ENCODE measurements at regions not wholly inside any gene's neighbourhood (a gene's known extent, or its start where the extent isn't known, plus 50 kb on each side); places are given as distances from the start of the nearest gene placed in this dataset.

DNA sequence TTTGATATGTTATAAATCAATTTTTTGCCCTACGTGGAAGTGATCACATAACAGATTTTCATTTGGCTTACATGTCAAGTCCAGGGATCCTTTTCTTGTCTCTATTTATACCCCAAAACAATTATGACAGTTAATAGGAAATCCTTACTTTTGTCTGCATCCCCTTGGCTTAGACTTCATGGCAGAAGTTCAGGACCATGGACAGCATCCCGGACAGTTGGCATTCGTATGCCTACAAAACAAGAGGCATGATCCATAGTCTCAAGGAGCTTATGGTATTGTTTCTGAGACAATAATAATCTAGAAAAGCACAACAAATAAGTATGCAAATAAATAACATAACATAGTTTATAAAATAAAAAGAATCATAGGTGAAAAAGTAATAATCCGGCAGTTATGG, 214.3 kb upstream of the GRIA1 start:
- ATAC-seq (no peak), DNase-seq (ENCODE audit: low spot score) (peak; percentile 2), FAIRE-seq (no peak)
- intact Hi-C loops (cut with micrococcal nuclease; ENCODE audit: unreplicated experiment), result no loop called here
- Histone ChIP-seq H3K4me2 (ENCODE audit: low read depth, low read length) (no peak overlapping the region), H3K79me2 (ENCODE audit: insufficient read depth, low read length) (no peaks in the 10 kb centered on the region), H3K4me3 (replicated peaks in 1 of 3; ENCODE audit: insufficient read depth in 1 of 3, low read depth in 2 of 3, low read length in 3 of 3) (no peak overlapping the region), H3K27me3 (ENCODE audit: control insufficient read depth in 1 of 2, insufficient read depth in 2 of 2, low read length in 2 of 2) (no peaks in the 10 kb centered on the region), H3K4me1 (ENCODE audit: insufficient read depth, low read length) (no peaks in the 10 kb centered on the region), H4K20me1 (ENCODE audit: insufficient read depth, low read length) (no peaks in the 10 kb centered on the region), H3K36me3 (replicated peaks in 1 of 2; ENCODE audit: control insufficient read depth in 1 of 2, insufficient read depth in 2 of 2, low read length in 2 of 2) (no peaks in the 10 kb centered on the region), H3K27ac (ENCODE audit: extremely low read length, insufficient read depth, low read length) (no peak overlapping the region), H2AFZ (ENCODE audit: low read length) (no peak overlapping the region), H3K9ac (ENCODE audit: insufficient read depth, low read depth, low read length) (no peak overlapping the region), H3K9me3 (ENCODE audit: low read length) (peaks cover 85% of the 10 kb centered on the region)
- no TSS peak for BruUV-seq (replicated peaks)
- TF ChIP-seq NFIB (CRISPR knock-in tag; IDR thresholded peaks at IDR 0.05; ENCODE audit: borderline replicate concordance) (no peak), HOXA7 (CRISPR knock-in tag; IDR thresholded peaks at IDR 0.05) (no peak), MIER2 (CRISPR knock-in tag; IDR thresholded peaks at IDR 0.05) (peak; percentile 90), ZNF652 (CRISPR knock-in tag; IDR thresholded peaks at IDR 0.05; ENCODE audit: borderline replicate concordance, low read depth) (no peak), ZNF773 (CRISPR knock-in tag; IDR thresholded peaks at IDR 0.05; ENCODE audit: borderline replicate concordance) (no peak), ZNF383 (CRISPR knock-in tag; IDR thresholded peaks at IDR 0.05; ENCODE audit: borderline replicate concordance) (no peak), ZNF567 (CRISPR knock-in tag; IDR thresholded peaks at IDR 0.05; ENCODE audit: borderline replicate concordance) (no peak), EHMT2 (IDR thresholded peaks at IDR 0.05; ENCODE audit: borderline replicate concordance, low read depth, low read length) (peak; percentile 40; the same call in 1 of the 2 replicates), ZNF777 (CRISPR knock-in tag; IDR thresholded peaks at IDR 0.05) (no peak), ZNF891 (CRISPR knock-in tag; IDR thresholded peaks at IDR 0.05) (no peak)
- TF ChIP-seq, protein P1, sequence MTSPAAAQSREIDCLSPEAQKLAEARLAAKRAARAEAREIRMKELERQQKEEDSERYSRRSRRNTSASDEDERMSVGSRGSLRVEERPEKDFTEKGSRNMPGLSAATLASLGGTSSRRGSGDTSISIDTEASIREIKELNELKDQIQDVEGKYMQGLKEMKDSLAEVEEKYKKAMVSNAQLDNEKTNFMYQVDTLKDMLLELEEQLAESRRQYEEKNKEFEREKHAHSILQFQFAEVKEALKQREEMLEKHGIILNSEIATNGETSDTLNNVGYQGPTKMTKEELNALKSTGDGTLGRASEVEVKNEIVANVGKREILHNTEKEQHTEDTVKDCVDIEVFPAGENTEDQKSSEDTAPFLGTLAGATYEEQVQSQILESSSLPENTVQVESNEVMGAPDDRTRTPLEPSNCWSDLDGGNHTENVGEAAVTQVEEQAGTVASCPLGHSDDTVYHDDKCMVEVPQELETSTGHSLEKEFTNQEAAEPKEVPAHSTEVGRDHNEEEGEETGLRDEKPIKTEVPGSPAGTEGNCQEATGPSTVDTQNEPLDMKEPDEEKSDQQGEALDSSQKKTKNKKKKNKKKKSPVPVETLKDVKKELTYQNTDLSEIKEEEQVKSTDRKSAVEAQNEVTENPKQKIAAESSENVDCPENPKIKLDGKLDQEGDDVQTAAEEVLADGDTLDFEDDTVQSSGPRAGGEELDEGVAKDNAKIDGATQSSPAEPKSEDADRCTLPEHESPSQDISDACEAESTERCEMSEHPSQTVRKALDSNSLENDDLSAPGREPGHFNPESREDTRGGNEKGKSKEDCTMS (CRISPR knock-in tag; conservative IDR thresholded peaks at IDR 0.05), result no peak
- TF ChIP-seq, protein P2, sequence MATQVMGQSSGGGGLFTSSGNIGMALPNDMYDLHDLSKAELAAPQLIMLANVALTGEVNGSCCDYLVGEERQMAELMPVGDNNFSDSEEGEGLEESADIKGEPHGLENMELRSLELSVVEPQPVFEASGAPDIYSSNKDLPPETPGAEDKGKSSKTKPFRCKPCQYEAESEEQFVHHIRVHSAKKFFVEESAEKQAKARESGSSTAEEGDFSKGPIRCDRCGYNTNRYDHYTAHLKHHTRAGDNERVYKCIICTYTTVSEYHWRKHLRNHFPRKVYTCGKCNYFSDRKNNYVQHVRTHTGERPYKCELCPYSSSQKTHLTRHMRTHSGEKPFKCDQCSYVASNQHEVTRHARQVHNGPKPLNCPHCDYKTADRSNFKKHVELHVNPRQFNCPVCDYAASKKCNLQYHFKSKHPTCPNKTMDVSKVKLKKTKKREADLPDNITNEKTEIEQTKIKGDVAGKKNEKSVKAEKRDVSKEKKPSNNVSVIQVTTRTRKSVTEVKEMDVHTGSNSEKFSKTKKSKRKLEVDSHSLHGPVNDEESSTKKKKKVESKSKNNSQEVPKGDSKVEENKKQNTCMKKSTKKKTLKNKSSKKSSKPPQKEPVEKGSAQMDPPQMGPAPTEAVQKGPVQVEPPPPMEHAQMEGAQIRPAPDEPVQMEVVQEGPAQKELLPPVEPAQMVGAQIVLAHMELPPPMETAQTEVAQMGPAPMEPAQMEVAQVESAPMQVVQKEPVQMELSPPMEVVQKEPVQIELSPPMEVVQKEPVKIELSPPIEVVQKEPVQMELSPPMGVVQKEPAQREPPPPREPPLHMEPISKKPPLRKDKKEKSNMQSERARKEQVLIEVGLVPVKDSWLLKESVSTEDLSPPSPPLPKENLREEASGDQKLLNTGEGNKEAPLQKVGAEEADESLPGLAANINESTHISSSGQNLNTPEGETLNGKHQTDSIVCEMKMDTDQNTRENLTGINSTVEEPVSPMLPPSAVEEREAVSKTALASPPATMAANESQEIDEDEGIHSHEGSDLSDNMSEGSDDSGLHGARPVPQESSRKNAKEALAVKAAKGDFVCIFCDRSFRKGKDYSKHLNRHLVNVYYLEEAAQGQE (IDR thresholded peaks at IDR 0.05; ENCODE audit: borderline replicate concordance in 1 of 2, low read depth in 1 of 2, low read length in 2 of 2), result peak; percentile 55 to 94
- TF ChIP-seq, protein P3, sequence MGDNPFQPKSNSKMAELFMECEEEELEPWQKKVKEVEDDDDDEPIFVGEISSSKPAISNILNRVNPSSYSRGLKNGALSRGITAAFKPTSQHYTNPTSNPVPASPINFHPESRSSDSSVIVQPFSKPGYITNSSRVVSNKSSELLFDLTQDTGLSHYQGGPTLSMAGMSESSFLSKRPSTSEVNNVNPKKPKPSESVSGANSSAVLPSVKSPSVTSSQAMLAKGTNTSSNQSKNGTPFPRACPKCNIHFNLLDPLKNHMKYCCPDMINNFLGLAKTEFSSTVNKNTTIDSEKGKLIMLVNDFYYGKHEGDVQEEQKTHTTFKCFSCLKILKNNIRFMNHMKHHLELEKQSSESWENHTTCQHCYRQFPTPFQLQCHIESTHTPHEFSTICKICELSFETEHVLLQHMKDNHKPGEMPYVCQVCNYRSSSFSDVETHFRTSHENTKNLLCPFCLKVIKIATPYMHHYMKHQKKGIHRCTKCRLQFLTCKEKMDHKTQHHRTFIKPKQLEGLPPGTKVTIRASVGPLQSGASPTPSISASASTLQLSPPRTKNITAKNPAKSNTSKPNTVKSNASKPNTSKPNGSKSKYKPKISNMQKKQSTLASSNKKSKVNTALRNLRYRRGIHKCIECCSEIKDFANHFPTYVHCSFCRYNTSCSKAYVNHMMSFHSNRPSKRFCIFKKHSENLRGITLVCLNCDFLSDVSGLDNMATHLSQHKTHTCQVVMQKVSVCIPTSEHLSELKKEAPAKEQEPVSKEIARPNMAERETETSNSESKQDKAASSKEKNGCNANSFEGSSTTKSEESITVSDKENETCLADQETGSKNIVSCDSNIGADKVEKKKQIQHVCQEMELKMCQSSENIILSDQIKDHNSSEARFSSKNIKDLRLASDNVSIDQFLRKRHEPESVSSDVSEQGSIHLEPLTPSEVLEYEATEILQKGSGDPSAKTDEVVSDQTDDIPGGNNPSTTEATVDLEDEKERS (CRISPR knock-in tag; IDR thresholded peaks at IDR 0.05), result no peak
- in situ Hi-C loops (cut with HindIII; ENCODE audit: extremely low pct_ligation_motif_present, low pct_unique_long_range_greater_than_20kb), result no loop called here
- 23% methylated on average over 4 of the region's 4 CpGs for WGBS (ENCODE audit: low lambda C conversion rate)
- ChIA-PET POLR2A (no interaction called here), CTCF (ENCODE audit: low intra/inter-chr PET ratio, low total read pairs) (no interaction called here)
